Activated gamma-delta T cell treated with anti-CD3 and anti-CD28 coated beads, Interleukin-2, amount 50 U/mL, for 16 hours (primary cell): ENCODE measurements at regions not wholly inside any gene's neighbourhood (a gene's known extent, or its start where the extent isn't known, plus 50 kb on each side); places are given as distances from the start of the nearest gene placed in this dataset.
"Not testable (repeated sequence)": the region's sequence is repeated elsewhere in the genome, so short reads cannot be mapped to it uniquely, and the experiment has no call there.

ENCODE experiments used
- DNase-seq: peaks from one replicate; pipeline ENCODE4 v3.0.0-alpha.2; 2020; ENCODE audit warnings: low read depth

- DNase-seq, result not testable (repeated sequence)
Measured at GRCh38 chr1:146640671-146641070, 297.5 kb upstream of the NBPF12 start.

- DNase-seq, result not testable (repeated sequence)
Measured at GRCh38 chr1:146630302-146630701, 307.8 kb upstream of the NBPF12 start.

- DNase-seq, result not testable (repeated sequence)
Measured at GRCh38 chr1:146618582-146618981, 319.5 kb upstream of the NBPF12 start.

GRCh38 chr1:146604681-146605080, 333.4 kb upstream of the NBPF12 start:
- DNase-seq, result not testable (repeated sequence)

- not testable (repeated sequence) for DNase-seq
Measured at GRCh38 chr1:146600720-146601307, 337.3 kb upstream of the NBPF12 start.

- not testable (repeated sequence) for DNase-seq
Measured at GRCh38 chr1:146599906-146600305, 338.2 kb upstream of the NBPF12 start.

GRCh38 chr1:146581229-146581628, 352.4 kb upstream of the NOTCH2NLA start:
- not testable (repeated sequence) for DNase-seq

GRCh38 chr1:146567541-146567940, 338.7 kb upstream of the NOTCH2NLA start:
- not testable (repeated sequence) for DNase-seq

- not testable (repeated sequence) for DNase-seq
Measured at GRCh38 chr1:146558032-146558431, 329.2 kb upstream of the NOTCH2NLA start.

- not testable (repeated sequence) for DNase-seq
Measured at GRCh38 chr1:146556405-146556804, 327.6 kb upstream of the NOTCH2NLA start.

GRCh38 chr1:146552414-146552813, 323.6 kb upstream of the NOTCH2NLA start:
- not testable (repeated sequence) for DNase-seq

GRCh38 chr1:146548684-146549083, 319.9 kb upstream of the NOTCH2NLA start:
- not testable (repeated sequence) for DNase-seq

GRCh38 chr1:146546189-146546588, 317.4 kb upstream of the NOTCH2NLA start:
- not testable (repeated sequence) for DNase-seq

- DNase-seq, result not testable (repeated sequence)
Measured at GRCh38 chr1:146537775-146538373, 309.1 kb upstream of the NOTCH2NLA start.

GRCh38 chr1:146536028-146536427, 307.2 kb upstream of the NOTCH2NLA start:
- not testable (repeated sequence) for DNase-seq

- DNase-seq, result not testable (repeated sequence)
Measured at GRCh38 chr1:146535575-146535974, 306.8 kb upstream of the NOTCH2NLA start.

GRCh38 chr1:146530958-146531357, 302.1 kb upstream of the NOTCH2NLA start:
- DNase-seq, result not testable (repeated sequence)

GRCh38 chr1:146522812-146523211, 294.0 kb upstream of the NOTCH2NLA start:
- not testable (repeated sequence) for DNase-seq

GRCh38 chr1:146522345-146522744, 293.5 kb upstream of the NOTCH2NLA start:
- DNase-seq, result not testable (repeated sequence)

- DNase-seq, result not testable (repeated sequence)
Measured at GRCh38 chr1:146521804-146522203, 293.0 kb upstream of the NOTCH2NLA start.

GRCh38 chr1:146513754-146514153, 284.9 kb upstream of the NOTCH2NLA start:
- not testable (repeated sequence) for DNase-seq

GRCh38 chr1:146511047-146511777, 282.4 kb upstream of the NOTCH2NLA start:
- DNase-seq, result not testable (repeated sequence)
